ENCODE measurements at regions not wholly inside any gene's neighbourhood (a gene's known extent, or its start where the extent isn't known, plus 50 kb on each side); places are given as distances from the start of the nearest gene placed in this dataset.

DNA sequence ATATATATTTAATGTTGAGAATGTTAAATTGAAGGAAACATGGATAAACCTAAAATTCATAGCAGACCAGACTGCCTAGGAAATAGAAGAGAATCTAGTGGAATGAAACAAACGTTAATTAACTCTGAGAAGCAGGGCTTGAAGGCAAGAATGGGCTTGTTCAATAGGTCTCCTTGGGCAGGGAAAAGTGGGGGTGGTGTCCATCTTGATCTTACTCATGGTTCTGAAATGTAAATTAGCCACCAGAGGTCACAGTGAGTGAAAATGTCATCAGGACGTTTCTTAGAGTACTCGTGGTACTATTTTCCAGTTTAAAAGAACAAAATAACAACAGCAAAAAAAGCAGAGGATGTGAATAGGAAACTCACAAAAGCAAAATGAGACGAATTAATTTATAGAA is 66.8 kb upstream of the BTBD3 start:
- Mint-ChIP-seq H3K36me3 (ENCODE audit: low read depth) (no peaks in the 10 kb centered on the region), H3K27ac (ENCODE audit: unreplicated experiment) (peak overlapping the region; percentile 5)

DNA sequence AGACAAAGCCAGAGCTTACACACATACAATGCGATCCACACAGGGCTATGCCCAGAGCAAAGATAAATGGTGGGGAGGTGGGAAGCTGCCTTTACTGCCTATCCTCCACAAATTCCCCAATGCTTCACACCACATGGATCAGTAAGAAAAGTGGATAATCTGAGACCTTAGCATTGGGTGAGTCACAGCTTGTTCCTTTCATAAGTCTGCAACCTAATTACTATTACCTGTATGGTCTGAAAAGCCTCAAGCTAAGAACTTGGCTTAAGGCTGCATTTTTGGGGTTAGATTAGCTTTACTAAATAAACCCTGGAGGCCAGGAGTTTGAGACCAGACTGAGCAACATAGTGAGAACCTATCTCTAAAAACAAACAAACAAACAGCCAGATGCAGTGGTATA is 66.0 kb upstream of the BTBD3 start:
- Mint-ChIP-seq H3K27me3 (ENCODE audit: low read depth) (no peaks in the 10 kb centered on the region), H3K36me3 (ENCODE audit: low read depth) (no peaks in the 10 kb centered on the region), H3K27ac (ENCODE audit: unreplicated experiment) (no peak overlapping the region), H3K4me3 (no peak overlapping the region), H3K4me1 (peaks cover 17% of the 10 kb centered on the region), H3K9me3 (no peaks in the 10 kb centered on the region)
- DNase-seq (ENCODE audit: low read depth, low spot score), result no peak
- TF ChIP-seq, protein P1, sequence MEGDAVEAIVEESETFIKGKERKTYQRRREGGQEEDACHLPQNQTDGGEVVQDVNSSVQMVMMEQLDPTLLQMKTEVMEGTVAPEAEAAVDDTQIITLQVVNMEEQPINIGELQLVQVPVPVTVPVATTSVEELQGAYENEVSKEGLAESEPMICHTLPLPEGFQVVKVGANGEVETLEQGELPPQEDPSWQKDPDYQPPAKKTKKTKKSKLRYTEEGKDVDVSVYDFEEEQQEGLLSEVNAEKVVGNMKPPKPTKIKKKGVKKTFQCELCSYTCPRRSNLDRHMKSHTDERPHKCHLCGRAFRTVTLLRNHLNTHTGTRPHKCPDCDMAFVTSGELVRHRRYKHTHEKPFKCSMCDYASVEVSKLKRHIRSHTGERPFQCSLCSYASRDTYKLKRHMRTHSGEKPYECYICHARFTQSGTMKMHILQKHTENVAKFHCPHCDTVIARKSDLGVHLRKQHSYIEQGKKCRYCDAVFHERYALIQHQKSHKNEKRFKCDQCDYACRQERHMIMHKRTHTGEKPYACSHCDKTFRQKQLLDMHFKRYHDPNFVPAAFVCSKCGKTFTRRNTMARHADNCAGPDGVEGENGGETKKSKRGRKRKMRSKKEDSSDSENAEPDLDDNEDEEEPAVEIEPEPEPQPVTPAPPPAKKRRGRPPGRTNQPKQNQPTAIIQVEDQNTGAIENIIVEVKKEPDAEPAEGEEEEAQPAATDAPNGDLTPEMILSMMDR (conservative IDR thresholded peaks at IDR 0.05), result no peak

More for the DNA sequence above, 66.8 kb upstream of the BTBD3 start:
- H3K9me3 Mint-ChIP-seq, result no peaks in the 10 kb centered on the region
- H3K4me1 Mint-ChIP-seq, result peaks cover 17% of the 10 kb centered on the region
- TF ChIP-seq, protein P1 (conservative IDR thresholded peaks at IDR 0.05), result no peak
- H3K27me3 Mint-ChIP-seq (ENCODE audit: low read depth), result no peaks in the 10 kb centered on the region
- H3K4me3 Mint-ChIP-seq, result no peak overlapping the region
- DNase-seq (ENCODE audit: low read depth, low spot score), result no peak

DNA sequence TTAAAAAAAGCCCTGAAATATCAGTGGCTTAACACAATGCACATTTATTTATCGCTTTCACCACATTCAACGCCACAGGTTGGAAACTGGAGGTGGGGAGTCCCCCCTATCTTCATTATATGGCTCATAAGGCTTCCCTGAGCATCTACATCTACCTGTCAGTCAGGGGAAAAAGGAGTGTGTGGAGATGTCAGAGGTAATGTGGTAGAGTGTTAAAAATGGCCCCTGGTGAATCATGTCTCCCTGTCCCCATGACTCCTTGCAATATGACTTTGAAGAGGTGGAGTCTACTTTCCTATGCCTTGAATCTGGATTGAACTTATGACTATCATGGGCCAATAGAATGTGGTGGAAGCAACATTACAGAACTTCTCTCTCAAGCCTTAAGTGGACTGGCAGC is 65.5 kb upstream of the BTBD3 start:
- TF ChIP-seq, protein P1 (conservative IDR thresholded peaks at IDR 0.05), result no peak
- no peak for DNase-seq (ENCODE audit: low read depth, low spot score)
- H3K36me3 Mint-ChIP-seq (ENCODE audit: low read depth), result no peaks in the 10 kb centered on the region
- H3K27ac Mint-ChIP-seq (ENCODE audit: unreplicated experiment), result no peak overlapping the region
- peaks cover 17% of the 10 kb centered on the region for H3K4me1 Mint-ChIP-seq
- H3K4me3 Mint-ChIP-seq, result no peak overlapping the region
- H3K27me3 Mint-ChIP-seq (ENCODE audit: low read depth), result no peaks in the 10 kb centered on the region
- no peaks in the 10 kb centered on the region for H3K9me3 Mint-ChIP-seq

DNA sequence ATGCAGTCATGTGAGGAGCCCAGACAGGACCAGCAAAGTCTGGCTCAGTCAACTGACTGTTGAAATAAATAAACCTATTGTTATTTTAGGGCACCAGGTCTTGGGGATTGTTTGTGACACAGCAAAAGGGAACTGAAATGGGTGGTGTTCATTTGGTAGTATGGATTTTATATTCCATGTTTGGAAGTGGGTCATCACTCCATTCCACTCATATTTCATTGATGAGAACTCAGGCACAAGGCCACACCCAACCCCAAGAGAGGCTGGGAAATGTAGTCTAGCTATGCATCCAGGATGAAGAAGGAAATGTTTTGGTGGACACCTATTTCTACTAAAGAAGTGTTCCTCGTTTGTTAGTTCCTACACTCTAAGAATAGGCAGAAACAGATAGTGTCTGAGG is 64.9 kb upstream of the BTBD3 start:
- no peaks in the 10 kb centered on the region for H3K36me3 Mint-ChIP-seq (ENCODE audit: low read depth)
- DNase-seq (ENCODE audit: low read depth, low spot score), result no peak
- peaks cover 17% of the 10 kb centered on the region for H3K4me1 Mint-ChIP-seq
- no peaks in the 10 kb centered on the region for H3K9me3 Mint-ChIP-seq
- no peak overlapping the region for H3K4me3 Mint-ChIP-seq
- H3K27ac Mint-ChIP-seq (ENCODE audit: unreplicated experiment), result no peak overlapping the region
- no peaks in the 10 kb centered on the region for H3K27me3 Mint-ChIP-seq (ENCODE audit: low read depth)
- TF ChIP-seq, protein P1 (conservative IDR thresholded peaks at IDR 0.05), result no peak

DNA sequence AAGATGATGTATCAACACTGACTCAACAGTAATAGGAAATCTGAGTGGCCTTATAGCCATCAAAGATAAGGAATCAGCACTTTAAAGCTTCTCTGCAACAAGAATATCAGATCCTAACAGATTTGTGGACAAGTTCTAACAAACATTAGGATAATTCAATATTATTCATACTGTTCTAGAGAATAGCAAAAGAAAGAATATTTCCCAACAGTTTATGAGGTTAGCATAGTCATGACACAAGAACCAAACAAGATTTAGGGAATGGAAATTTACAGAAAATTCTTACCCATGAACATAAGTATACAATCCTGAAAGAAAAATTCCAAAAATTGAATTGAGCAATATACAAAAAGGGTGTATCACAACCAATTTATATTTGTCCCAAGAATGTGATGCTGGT is 64.3 kb upstream of the BTBD3 start:
- no peak overlapping the region for H3K27ac Mint-ChIP-seq (ENCODE audit: unreplicated experiment)
- no peaks in the 10 kb centered on the region for H3K36me3 Mint-ChIP-seq (ENCODE audit: low read depth)
- H3K9me3 Mint-ChIP-seq, result no peaks in the 10 kb centered on the region
- H3K4me3 Mint-ChIP-seq, result no peak overlapping the region
- no peaks in the 10 kb centered on the region for H3K27me3 Mint-ChIP-seq (ENCODE audit: low read depth)
- TF ChIP-seq, protein P1 (conservative IDR thresholded peaks at IDR 0.05), result no peak
- peaks cover 17% of the 10 kb centered on the region for H3K4me1 Mint-ChIP-seq
- DNase-seq (ENCODE audit: low read depth, low spot score), result no peak

DNA sequence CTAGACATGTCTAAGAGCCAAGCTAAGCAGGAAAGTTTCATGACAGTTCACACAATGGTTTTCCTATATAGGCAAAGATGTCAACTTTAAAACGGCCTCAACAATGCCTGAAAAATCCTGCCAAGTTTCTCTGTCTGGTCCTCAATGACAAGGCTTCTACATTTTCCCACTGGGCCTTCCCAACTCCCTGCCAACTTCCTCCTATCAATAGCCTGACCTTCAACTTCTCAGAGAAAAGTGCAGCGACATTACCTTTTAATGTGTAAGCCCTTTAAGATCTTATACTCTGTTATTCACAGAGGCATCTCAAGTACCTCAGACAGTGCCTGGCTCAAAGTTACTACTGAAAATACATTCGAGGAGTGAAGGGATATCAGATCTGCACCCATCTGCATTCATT is 56.2 kb upstream of the BTBD3 start:
- Mint-ChIP-seq H3K27ac (ENCODE audit: unreplicated experiment) (no peak overlapping the region), H3K9me3 (peaks cover 3% of the 10 kb centered on the region), H3K27me3 (ENCODE audit: low read depth) (no peaks in the 10 kb centered on the region), H3K4me1 (peaks cover 5% of the 10 kb centered on the region), H3K36me3 (ENCODE audit: low read depth) (no peaks in the 10 kb centered on the region), H3K4me3 (no peak overlapping the region)
- DNase-seq (ENCODE audit: low read depth, low spot score), result no peak
- TF ChIP-seq, protein P1 (conservative IDR thresholded peaks at IDR 0.05), result no peak

Data from neural crest cell (in vitro differentiated cells).